Type B pancreatic cell (in vitro differentiated cells): ENCODE measurements at regions not wholly inside any gene's neighbourhood (a gene's known extent, or its start where the extent isn't known, plus 50 kb on each side); places are given as distances from the start of the nearest gene placed in this dataset.
A peak's percentile ranks its signal among the peaks of the same experiment; 100 is the strongest.

Source experiments
- DNase-seq: peaks from one replicate; pipeline ENCODE4 v3.0.0; 2021; ENCODE audit warnings: mixed read lengths; ENCODE audit not compliant: unreplicated experiment; ENCODE audit errors: extremely low spot score
- H3K27ac Mint-ChIP-seq: 2 replicates; pipeline ENCODE4 v1.8.0; 2021; ENCODE audit warnings: mild to moderate bottlenecking, mixed read lengths
- H3K27me3 Mint-ChIP-seq: 2 replicates; pipeline ENCODE4 v1.8.0; 2021; ENCODE audit warnings: mixed read lengths
- H3K36me3 Mint-ChIP-seq: 2 replicates; pipeline ENCODE4 v1.8.0; 2021; ENCODE audit warnings: mixed read lengths
- H3K4me1 Mint-ChIP-seq: one replicate; pipeline ENCODE4 v1.8.0; 2021; ENCODE audit warnings: mixed read lengths; ENCODE audit not compliant: unreplicated experiment
- H3K4me3 Mint-ChIP-seq: 2 replicates; pipeline ENCODE4 v1.8.0; 2021; ENCODE audit warnings: mild to moderate bottlenecking, mixed read lengths
- H3K9me3 Mint-ChIP-seq: 2 replicates; pipeline ENCODE4 v1.8.0; 2021; ENCODE audit warnings: mixed read lengths
- CTCF ChIP-seq: fragments of 200-600 bp; sonication (generic); conservative IDR thresholded peaks from 2 replicates; pipeline ENCODE4 v1.5.0; 2021; ENCODE audit warnings: antibody characterized with exemption, mild to moderate bottlenecking

GRCh38 chr10:84997870-84998269 lies 669.5 kb downstream of the CCSER2 start:
- Mint-ChIP-seq H3K4me3 (no peak overlapping the region), H3K27me3 (no peaks in the 10 kb centered on the region), H3K4me1 (peaks cover 3% of the 10 kb centered on the region), H3K27ac (no peak overlapping the region), H3K36me3 (no peaks in the 10 kb centered on the region), H3K9me3 (no peaks in the 10 kb centered on the region)
- TF ChIP-seq CTCF, result no peak
- DNase-seq, result no peak

- Mint-ChIP-seq H3K4me3 (no peak overlapping the region), H3K4me1 (peaks cover 3% of the 10 kb centered on the region), H3K9me3 (no peaks in the 10 kb centered on the region), H3K27ac (no peak overlapping the region), H3K27me3 (peaks cover 3% of the 10 kb centered on the region), H3K36me3 (no peaks in the 10 kb centered on the region)
- no peak for TF ChIP-seq CTCF
- no peak for DNase-seq
Observed at GRCh38 chr10:84999929-85000328, 671.5 kb downstream of the CCSER2 start.

GRCh38 chr10:85003083-85003482 lies 674.7 kb downstream of the CCSER2 start:
- Mint-ChIP-seq H3K27me3 (peaks cover 3% of the 10 kb centered on the region), H3K4me3 (no peak overlapping the region), H3K36me3 (no peaks in the 10 kb centered on the region), H3K27ac (no peak overlapping the region), H3K4me1 (no peaks in the 10 kb centered on the region), H3K9me3 (no peaks in the 10 kb centered on the region)
- no peak for TF ChIP-seq CTCF
- DNase-seq, result no peak

GRCh38 chr10:85008488-85009184 lies 680.2 kb downstream of the CCSER2 start:
- peak overlapping the region; percentile 20 for H3K4me3 Mint-ChIP-seq
- peak overlapping the region; percentile 66 for H3K27ac Mint-ChIP-seq
- DNase-seq, result no peak

GRCh38 chr10:85012305-85012704 lies 683.9 kb downstream of the CCSER2 start:
- no peak overlapping the region for H3K4me3 Mint-ChIP-seq
- H3K36me3 Mint-ChIP-seq, result no peaks in the 10 kb centered on the region
- TF ChIP-seq CTCF, result no peak
- DNase-seq, result no peak
- peaks cover 14% of the 10 kb centered on the region for H3K4me1 Mint-ChIP-seq
- no peak overlapping the region for H3K27ac Mint-ChIP-seq
- H3K27me3 Mint-ChIP-seq, result no peaks in the 10 kb centered on the region
- peaks cover 3% of the 10 kb centered on the region for H3K9me3 Mint-ChIP-seq

More at GRCh38 chr10:85008488-85009184, 680.2 kb downstream of the CCSER2 start:
- Mint-ChIP-seq H3K9me3 (peaks cover 3% of the 10 kb centered on the region), H3K36me3 (no peaks in the 10 kb centered on the region), H3K4me1 (peaks cover 14% of the 10 kb centered on the region), H3K27me3 (no peaks in the 10 kb centered on the region)
- TF ChIP-seq CTCF, result no peak
